Neural progenitor cell (in vitro differentiated cells): ENCODE measurements at regions not wholly inside any gene's neighbourhood (a gene's known extent, or its start where the extent isn't known, plus 50 kb on each side); places are given as distances from the start of the nearest gene placed in this dataset.

Source experiments
- CTCF ChIP-seq: fragments of 200-600 bp; sonication (generic); IDR thresholded peaks from 2 replicates; pipeline ENCODE4 v1.5.1; 2017; ENCODE audit warnings: antibody characterized with exemption, mild to moderate bottlenecking
- EZH2 ChIP-seq: fragments of 200-600 bp; sonication (generic); IDR thresholded peaks from 2 replicates; pipeline ENCODE4 v1.6.1; 2017; ENCODE audit warnings: antibody characterized with exemption, mild to moderate bottlenecking, moderate library complexity

GRCh38 chr4:157728215-157728614, 444.6 kb downstream of the GASK1B start:
- TF ChIP-seq CTCF, result no peak
- no peak for TF ChIP-seq EZH2
